H1 (cell line): ENCODE measurements at regions not wholly inside any gene's neighbourhood (a gene's known extent, or its start where the extent isn't known, plus 50 kb on each side); places are given as distances from the start of the nearest gene placed in this dataset.

Experiments used
- EP300 ChIP-seq, 2 experiments: IDR thresholded peaks; 1 replicate in 1 of 2; 2 replicates in 1 of 2; pipeline ENCODE4 v1.6.1; 2011 to 2012; ENCODE audit warnings: low read depth in 2 of 2, low read length in 2 of 2, mild to moderate bottlenecking in 2 of 2, borderline replicate concordance in 1 of 2, inconsistent platforms in 1 of 2, moderate library complexity in 1 of 2
- GABPA ChIP-seq: IDR thresholded peaks from 2 replicates; pipeline ENCODE4 v1.6.1; 2011; ENCODE audit warnings: mild to moderate bottlenecking, low read length, moderate library complexity, borderline replicate concordance; ENCODE audit not compliant: insufficient read depth
- KDM1A ChIP-seq: fragments of 200-600, 300-600 bp; sonication (generic); IDR thresholded peaks from 2 replicates; pipeline ENCODE4 v1.7.1; 2016; ENCODE audit warnings: mild to moderate bottlenecking, low read length, borderline replicate concordance
- TBP ChIP-seq: IDR thresholded peaks from 2 replicates; pipeline ENCODE4 v1.6.1; 2011; ENCODE audit warnings: low read depth, low read length, improper control_type of control experiment

GRCh38 chr10:2079603-2080078, 342.3 kb upstream of the ADARB2 start (continued):
- TF ChIP-seq EP300 (IDR thresholded peaks at IDR 0.05; ENCODE audit: borderline replicate concordance in 1 of 2, low read depth in 2 of 2, low read length in 2 of 2): no peak
- TF ChIP-seq KDM1A: no peak
- no peak for TF ChIP-seq TBP
- no peak for TF ChIP-seq GABPA
